HL-60 (cell line): ENCODE measurements at regions not wholly inside any gene's neighbourhood (a gene's known extent, or its start where the extent isn't known, plus 50 kb on each side); places are given as distances from the start of the nearest gene placed in this dataset.
"Not testable (repeated sequence)": the region's sequence is repeated elsewhere in the genome, so short reads cannot be mapped to it uniquely, and the experiment has no call there.

Experiments used
- DNase-seq, 2 experiments: peaks; one replicate each; pipeline ENCODE4 v3.0.0-alpha.2; 2010 to 2020; ENCODE audit warnings: low read depth in 1 of 2, low spot score in 1 of 2
- H3K27ac ChIP-seq: fragments of 250-450 bp; sonication (Bioruptor Pico); replicated peaks from 2 replicates; pipeline ENCODE4 v1.5.1; 2020; ENCODE audit warnings: mild to moderate bottlenecking, moderate library complexity
- H3K27me3 ChIP-seq: fragments of 250-450 bp; sonication (Bioruptor Pico); 2 replicates; pipeline ENCODE4 v1.5.1; 2021; ENCODE audit warnings: mild to moderate bottlenecking, moderate library complexity; ENCODE audit not compliant: insufficient read depth, poor library complexity, severe bottlenecking
- H3K4me3 ChIP-seq: replicated peaks from 2 replicates; pipeline ENCODE4 v1.5.1; 2011; ENCODE audit warnings: mild to moderate bottlenecking, control low read depth, low read length; ENCODE audit not compliant: insufficient read depth
- CTCF ChIP-seq: IDR thresholded peaks from one replicate; pipeline ENCODE4 v1.5.1; 2011; ENCODE audit warnings: low read length, control low read depth, inconsistent platforms; ENCODE audit not compliant: insufficient read depth
- GABPA ChIP-seq: IDR thresholded peaks from 2 replicates; pipeline ENCODE4 v1.6.1; 2012; ENCODE audit warnings: low read depth
- POLR2AphosphoS5 ChIP-seq: IDR thresholded peaks from 2 replicates; pipeline ENCODE4 v1.6.1; 2012; ENCODE audit warnings: low read depth
- REST ChIP-seq: IDR thresholded peaks from 2 replicates; pipeline ENCODE4 v1.6.1; 2012; ENCODE audit warnings: low read depth; ENCODE audit not compliant: insufficient replicate concordance
- SPI1 ChIP-seq: IDR thresholded peaks from 2 replicates; pipeline ENCODE4 v1.6.1; 2012; ENCODE audit warnings: low read depth, mild to moderate bottlenecking, borderline replicate concordance

GRCh38 chr5:111618623-111619271 lies 106.4 kb upstream of the STARD4 start:
- Histone ChIP-seq H3K27me3 (no peaks in the 10 kb centered on the region), H3K4me3 (no peak overlapping the region), H3K27ac (no peak overlapping the region)
- no peak for DNase-seq
- TF ChIP-seq REST = no peak

- H3K27ac ChIP-seq = no peak overlapping the region
- no peak for TF ChIP-seq POLR2AphosphoS5
- no peak for TF ChIP-seq REST
- TF ChIP-seq CTCF = no peak
- TF ChIP-seq SPI1 = no peak
- TF ChIP-seq GABPA = no peak
- no peaks in the 10 kb centered on the region for H3K27me3 ChIP-seq
- DNase-seq = no peak
- no peak overlapping the region for H3K4me3 ChIP-seq
Measured at GRCh38 chr5:111615054-111615453, 102.7 kb upstream of the STARD4 start.

- not testable (repeated sequence) for DNase-seq, H3K27ac ChIP-seq, H3K27me3 ChIP-seq, H3K4me3 ChIP-seq
Measured at GRCh38 chr5:111612013-111612630, 99.8 kb upstream of the STARD4 start.

GRCh38 chr5:111606194-111606593 lies 93.9 kb upstream of the STARD4 start:
- Histone ChIP-seq H3K27me3 (no peaks in the 10 kb centered on the region), H3K27ac (no peak overlapping the region), H3K4me3 (no peak overlapping the region)
- TF ChIP-seq CTCF (no peak), SPI1 (no peak), GABPA (no peak), REST (no peak)
- no peak for DNase-seq
